Eye (tissue), 1 donor: ENCODE measurements at regions not wholly inside any gene's neighbourhood (a gene's known extent, or its start where the extent isn't known, plus 50 kb on each side); places are given as distances from the start of the nearest gene placed in this dataset.

Experiments
- DNase-seq: peaks from one replicate; pipeline ENCODE4 v3.0.0-alpha.2; 2015

DNA sequence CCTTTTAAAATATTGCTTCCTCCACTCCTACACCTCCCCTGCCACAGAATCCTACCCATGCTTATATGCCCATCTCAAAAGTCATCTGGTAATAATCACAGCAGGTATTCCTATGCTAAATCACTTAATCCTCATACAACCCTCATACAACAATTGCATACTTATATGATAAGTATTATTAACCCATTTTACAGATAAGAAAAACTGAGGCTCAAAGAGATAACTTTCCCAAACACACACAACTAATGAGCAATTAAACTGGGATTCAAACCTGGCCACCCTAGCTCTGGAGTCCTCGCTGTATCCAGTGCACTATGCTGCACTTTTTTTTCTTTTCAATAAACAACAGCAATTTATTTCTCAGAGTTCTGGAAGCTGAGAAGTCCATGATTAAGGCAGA, 99.8 kb upstream of the TSPAN5 start:
- no peak for DNase-seq

DNA sequence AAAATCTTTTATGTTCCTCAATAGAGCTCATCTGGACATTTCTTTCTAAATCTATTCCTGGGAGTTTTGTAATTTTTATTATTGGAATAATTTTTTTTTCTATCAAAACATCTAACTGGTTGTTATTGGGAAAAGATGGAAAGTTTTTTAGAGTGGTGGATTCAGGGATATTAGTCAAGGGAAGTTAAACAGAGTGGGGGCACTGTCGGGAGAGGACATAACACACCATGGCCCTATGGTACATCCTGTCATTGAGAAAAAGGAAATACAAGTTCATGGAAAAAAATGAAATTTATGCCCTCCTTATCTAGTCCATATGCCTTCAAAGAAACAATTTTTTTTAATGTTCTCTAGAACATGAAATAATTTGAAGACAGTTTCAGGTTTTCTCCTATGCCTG, 96.3 kb upstream of the TSPAN5 start:
- DNase-seq: no peak

DNA sequence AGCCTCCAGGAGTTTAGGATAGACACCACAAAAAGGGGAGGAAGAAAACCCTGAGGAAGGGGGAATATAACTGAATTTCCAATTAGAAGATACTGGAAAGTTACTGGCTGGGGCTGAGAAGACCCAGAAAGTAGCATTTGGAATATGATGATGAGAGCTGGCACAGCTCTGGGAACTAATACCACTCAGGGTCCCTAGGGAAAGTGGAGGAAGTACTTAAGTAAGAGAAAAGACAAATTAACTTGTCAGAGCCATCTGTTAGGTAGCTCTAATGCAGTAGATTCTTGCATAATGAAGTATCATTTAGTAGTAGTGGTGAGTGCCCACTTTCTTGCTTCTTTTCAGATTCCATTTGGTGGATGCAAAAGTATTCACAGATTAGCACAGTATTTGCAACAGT, 90.8 kb upstream of the TSPAN5 start:
- no peak for DNase-seq

DNA sequence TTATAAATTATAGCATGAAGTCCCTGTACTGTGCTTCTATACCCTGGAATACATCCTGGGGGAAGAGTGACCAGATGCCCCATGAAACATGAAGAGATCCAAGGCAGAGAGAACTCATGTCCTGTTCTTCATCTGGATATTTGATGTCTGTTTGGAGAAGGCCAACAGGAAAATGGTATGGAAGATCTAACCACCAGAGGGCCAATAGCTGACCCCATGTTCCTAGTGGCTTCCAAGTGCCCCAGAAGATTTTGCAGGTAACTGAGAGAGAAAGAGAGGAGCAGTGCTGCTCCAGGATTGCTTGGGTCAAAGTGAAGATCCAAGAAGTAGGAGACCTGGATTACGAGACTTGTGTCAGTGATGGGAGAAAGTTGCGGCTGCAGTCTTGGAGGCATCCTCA, 90.2 kb upstream of the TSPAN5 start:
- no peak for DNase-seq

DNA sequence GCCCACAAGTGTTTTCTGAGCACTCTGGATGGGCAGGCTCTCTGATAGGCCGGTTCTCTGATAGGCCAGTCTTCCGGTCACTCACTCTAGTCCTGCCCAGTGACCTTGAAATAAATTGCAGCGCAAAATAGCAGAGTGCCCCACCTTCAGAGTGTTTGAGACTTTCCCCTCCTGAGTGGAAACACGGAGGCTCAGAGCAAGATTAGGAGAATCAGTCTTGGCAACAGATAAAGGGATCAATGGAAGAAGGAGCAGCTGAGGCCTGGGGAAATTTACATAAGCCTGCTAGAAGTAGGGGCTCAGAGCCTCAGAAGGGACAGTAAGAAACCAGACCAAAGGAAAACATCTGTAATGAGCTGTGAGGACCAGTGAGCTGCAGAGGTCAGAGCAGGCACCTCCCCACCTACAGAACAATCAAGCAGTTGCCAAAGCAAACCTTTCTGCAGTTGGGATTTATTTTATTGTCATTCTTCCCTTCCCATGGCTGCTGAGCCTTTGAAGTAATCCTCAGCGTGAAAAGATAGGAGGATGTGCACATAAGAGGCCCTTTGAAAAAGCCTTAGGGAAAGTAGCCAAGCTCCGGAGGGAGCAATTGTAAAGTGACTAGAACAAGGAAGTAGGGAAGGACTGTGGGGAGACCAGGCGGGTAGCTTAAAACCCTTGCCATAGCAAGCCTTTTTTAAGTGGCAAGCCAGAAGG, 89.1 kb upstream of the TSPAN5 start:
- DNase-seq: peak; percentile 43

DNA sequence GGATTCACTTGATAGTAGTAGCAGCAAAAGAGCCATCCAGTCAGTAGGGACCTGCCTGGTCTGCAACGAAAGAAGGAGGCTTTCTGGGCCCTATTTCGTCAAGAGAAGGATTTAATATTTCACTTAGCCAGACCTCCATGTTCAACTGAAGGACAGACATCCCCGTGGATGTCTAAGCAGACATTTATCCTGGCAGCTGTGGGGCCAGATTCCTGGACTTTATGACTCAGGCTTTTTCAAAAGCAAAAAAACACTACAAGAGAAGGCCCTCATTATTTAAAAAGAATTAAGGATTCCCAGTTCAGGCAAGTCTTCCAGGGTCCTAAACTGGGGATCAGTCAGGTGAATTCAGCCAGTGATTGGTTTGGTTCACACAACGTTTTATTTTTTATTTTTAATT, 88.5 kb upstream of the TSPAN5 start:
- no peak for DNase-seq

DNA sequence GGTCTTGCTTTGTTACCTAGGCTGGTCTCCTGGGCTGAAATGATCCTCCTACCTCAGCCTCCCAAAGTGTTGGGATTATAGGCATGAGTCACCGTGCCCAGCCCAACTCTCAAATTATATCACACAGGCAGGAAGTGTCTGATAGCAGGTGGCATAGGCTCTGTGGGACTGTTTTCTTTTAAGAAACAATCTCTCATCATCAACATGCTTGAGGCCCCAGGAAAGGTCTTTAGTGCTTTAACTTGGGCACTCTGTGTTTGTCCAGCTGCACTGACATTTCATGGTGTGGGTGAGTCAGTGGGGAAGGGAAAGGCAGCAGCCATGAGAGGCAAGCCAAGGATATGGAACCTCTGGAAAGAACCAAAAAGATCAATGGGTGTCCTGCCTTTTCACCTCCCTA, 88.1 kb upstream of the TSPAN5 start:
- no peak for DNase-seq

DNA sequence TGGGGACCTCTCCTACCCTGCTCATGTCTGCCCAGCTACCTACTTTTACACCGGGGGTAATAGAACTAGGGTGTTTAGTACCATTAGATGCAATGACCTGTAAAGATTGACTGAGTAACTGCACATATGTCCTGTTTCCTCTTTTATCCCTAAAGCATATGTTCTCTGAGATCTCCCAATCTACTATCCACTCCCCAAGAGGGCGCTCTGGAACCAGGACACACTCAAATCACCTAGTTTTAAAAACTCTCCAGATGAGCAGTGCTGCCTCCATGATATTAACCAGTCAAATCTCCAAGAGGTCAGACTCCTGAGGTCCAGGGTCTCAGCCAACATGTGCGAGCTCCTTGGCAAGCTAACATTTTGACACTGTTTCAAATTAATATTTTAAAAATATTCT, 87.0 kb upstream of the TSPAN5 start:
- no peak for DNase-seq

DNA sequence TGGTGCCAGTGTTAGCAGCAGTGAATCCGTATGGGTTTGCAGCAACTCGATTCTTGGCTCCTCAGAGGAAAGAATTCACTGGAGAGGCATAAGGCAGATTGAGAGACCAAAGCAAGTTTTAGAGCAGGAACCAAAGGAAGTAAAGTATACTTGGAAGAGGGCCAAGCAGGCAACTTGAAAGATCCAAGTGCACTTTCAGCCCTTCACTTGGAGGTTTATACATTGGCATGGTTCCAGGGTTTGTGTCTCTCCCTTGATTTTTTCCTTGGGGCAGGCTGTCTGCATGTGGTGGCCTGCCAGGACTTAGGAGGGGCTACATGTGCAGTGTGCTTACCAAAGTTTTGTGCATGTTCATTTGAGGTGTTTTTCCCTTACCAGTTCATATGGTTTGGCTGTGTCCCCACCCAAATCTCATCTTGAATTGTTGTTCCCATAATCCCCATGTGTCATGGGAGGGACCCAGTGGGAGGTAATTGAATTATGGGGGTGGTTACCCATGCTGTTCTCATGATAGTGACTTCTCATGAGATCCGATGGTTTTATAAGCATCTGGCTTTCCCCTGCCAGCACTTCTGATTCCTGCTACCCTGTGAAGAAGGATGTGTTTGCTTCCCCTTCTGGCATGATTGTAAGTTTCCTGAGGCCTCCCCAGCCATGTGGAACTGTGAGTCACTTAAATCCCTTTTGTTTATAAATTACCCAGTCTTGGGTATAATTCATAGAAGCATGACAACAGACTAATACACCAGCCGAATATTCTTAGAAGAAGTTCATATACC, 86.2 kb upstream of the TSPAN5 start:
- DNase-seq: no peak

DNA sequence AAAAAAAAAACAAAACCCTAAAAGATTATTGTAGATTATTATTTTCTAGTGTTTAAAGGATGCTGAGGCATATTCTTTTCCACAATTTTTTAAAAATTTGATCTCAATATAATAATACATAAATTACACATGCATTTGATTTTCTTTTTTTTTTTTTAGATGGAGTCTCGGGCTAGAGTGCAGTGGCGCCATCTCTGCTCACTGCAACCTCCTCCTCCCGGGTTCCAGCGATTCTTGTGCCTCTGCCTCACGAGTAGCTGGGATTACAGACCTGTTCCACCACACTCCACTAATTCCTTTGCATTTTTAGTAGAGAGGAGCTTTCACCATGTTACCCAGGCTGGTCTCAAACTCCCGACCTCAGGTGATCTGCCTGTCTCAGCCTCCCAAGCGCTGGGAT, 83.5 kb upstream of the TSPAN5 start:
- no peak for DNase-seq

DNA sequence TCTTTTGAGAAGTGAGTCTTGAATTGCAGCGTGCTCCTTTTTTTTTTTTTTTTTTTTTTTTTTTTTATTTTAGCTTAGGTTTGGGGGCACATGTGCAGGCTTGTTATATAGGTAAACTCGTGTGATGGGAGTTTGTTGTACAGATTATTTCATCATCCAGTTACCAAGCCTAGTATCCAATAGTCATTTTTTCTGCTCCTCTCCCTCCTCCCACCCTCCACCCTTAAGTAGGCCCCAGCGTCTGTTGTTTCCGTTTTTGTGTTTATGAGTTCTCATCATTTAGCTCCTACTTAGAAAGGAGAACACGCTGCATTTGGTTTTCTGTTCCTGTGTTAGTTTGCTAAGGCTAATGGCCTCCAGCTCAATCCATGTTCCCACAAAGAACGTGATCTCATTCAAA, 81.3 kb upstream of the TSPAN5 start:
- DNase-seq: no peak

DNA sequence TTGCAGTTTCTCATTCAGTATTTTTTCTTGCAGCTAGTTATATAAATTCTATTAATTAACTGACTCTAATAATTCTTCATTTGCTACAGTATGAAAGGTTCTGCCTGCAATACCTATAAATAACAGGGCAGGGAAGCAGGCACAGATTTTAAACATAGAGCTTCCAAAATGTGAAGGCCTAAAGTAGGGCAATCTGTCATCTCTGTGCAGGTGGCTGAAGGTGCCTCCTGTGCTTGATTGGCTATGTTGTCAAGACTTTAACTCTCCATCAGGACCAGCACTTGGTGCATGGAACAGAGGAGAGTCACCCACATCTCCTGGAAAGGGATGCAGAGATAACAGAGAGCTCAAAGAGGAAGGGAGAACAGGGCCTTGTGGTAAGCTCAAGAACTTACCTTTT, 75.2 kb upstream of the TSPAN5 start:
- no peak for DNase-seq

DNA sequence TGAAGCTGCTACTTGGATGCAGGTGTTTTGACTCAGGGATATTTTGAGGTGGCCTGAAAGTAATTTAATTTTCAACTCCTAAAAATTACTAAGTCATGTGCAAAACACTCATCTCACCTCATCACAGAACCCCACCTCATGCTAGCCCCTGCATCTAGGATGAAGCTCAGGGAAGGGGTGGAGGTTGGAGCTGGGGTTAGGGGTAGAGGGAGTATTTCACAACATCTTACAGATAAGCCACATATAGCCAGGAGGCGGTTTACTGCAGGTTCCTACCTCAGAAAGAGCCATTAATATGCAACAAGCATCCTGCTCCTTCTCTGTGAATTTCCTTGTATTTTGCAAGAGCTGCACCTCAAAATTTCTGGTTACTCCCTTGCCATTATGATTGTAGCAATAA, 70.5 kb upstream of the TSPAN5 start:
- DNase-seq: no peak

DNA sequence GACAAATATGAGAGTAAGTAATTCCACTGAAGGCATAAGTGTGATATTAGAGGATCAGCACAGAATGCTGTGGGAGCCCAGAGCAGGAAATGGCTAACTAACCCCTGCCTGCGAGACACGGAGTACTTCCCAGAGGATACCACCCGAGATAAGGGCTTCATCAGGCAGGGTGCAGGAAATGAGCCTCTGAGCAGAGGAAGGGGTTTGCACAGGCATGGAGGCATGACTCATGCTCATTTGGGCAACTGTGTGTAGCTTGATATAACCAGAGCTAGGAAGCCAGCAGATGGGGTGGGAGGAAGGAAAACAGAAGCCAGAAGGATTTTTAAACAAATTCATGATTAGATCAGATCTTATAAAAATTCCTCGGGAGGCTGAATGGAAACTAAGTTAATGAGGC, 70.0 kb upstream of the TSPAN5 start:
- no peak for DNase-seq

DNA sequence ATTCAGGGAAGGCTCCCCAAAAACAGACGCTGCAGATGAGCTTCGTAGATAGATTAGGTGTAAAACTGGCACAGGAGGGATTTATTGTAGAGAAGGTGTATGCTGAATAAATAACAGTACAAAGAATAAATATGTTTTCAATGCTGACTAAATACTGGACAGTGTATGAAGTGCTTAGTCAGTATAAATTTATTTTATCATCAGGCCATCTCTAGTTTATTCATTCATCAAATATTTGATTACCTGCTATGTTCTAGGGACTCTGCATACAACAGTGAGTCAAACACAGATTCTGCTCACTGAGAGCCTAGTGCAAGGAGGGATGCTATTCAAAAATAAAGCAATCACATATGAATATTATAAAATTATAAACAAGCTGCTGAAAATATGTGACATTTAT, 63.6 kb upstream of the TSPAN5 start:
- no peak for DNase-seq

DNA sequence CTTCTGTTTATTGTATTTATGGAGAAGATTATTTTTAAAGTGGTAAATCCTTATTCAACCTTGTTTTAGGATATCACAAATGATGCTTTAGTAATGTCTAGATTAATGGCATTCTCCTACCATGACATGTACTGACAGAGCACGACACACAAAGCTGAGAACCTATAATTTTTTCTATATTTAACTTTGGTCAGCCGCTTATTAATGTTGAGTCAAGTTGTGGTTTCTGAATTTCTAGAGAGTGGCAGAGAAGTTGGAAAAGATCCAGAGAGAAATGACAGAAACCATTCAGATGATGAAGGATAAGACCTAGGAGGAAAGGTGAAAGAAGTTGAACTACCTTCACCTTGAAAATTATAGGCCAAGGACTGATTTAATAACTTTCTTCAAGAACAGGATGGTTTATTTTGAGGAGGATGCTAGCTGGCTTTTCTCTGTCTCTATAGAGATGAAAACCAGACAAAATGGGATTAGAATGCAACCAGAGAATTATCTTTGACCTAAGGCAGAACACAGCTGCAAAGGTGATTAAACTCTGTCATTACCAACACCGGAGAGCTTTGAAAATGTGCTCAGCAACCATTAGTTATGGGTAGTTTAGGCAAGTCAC, 62.6 kb upstream of the TSPAN5 start:
- no peak for DNase-seq

DNA sequence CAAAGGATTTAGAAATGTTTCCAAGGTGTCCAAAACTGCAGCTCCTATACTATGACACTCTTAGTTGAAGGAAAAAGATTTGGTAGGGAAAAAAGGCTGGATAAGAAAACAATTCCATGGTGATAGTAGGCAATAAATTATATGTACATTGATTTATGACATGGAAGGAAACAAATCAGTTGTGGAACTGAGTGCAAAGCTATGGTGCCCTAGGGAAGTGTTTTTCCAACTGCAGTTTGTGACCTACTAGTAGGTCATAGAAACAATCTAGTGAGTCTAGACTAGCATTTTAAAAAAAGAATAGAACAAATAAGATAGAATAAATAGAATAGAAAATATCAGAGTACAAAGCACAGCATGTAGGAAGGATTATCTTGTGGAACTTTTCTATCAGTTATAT, 58.4 kb upstream of the TSPAN5 start:
- no peak for DNase-seq

DNA sequence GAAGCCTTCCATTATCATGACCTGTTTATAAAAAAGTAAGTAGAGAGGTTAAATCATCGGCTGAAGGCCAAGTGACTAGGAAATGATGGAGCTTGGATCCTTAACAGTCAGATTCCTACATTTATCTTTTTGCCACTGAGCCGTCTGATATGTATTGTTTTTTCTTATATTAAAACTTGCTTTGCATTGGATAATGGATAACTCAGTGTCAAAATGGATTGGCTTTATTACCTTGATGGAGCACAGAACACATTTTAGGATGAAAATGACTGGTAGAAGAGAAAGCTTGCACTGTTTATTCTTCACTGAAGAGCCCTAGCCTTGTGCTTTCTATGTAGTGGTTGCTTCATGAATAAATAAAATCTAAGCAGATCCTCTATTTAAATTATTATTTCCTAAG, 54.2 kb upstream of the TSPAN5 start:
- no peak for DNase-seq

DNA sequence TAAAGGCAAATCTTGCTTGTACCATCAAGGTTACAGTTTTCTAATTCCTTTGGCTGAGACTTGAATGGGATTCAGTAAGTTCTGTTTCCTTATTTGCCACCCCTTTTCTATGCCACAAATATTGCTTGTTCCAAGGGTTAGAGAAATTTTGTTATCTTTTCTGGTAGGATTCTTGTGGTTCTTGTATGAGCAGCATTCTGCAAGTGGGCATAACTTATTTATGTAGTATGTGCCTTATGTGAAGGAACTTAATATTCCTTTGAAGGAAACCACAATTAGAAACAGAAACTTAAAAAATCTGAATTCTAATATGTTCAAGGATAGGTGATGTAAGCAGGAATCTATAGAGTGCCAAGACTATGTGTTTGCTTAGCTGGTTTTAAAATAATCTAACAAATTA, 53.1 kb upstream of the TSPAN5 start:
- DNase-seq: no peak

DNA sequence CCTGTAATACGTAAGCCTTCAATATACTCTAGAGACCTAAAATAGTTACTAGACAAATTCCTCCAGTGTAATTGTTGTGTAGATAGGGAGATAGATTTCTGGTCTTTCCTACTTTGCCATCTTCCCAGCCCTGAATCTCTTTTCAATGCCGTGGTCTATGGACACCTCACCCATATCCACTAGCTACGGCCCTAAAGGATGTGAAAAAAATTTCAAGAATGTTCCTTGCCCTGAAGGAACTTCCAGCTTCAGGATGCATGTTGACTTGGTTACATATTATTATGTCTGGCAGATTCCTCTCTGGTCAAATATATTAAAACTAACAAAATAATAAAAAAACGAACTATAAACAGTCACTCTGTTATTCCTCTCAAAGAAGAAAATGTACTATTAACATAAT, 52.4 kb upstream of the TSPAN5 start:
- no peak for DNase-seq
